ENCODE measurements at regions not wholly inside any gene's neighbourhood (a gene's known extent, or its start where the extent isn't known, plus 50 kb on each side); places are given as distances from the start of the nearest gene placed in this dataset.

DNA sequence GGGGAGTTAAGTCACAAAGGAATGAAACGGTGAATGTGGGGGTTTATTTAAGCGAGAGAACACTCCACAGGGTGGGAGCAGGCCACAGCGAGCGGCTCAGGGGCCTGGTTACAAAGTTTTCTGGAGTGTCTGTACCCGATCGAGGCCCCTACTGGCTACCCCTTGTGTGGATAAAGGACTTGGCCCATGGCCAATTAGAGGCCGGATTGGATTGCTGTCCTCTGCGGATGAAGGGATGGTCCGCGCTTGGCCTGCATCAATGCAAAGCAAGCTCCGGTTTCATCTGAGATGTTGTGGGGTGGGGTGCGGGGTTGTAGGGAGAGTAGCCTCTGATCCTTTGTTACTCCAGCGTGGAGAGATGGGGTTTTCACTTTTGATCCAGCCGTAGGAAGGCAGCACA lies 1574.5 kb upstream of the TENM3 start:
- ChIA-PET POLR2A (no interaction called here), CTCF (no interaction called here)
- H3K4me3 Mint-ChIP-seq (ENCODE audit: unreplicated experiment) = no peak overlapping the region
- BruUV-seq (replicated peaks) = no TSS peak
- DNase-seq = no peak
- H3K4me1 ChIP-seq = no peaks in the 10 kb centered on the region
- H3K4me3 ChIP-seq (ENCODE audit: low read depth, low read length) = no peak overlapping the region
- TF ChIP-seq, protein P1, sequence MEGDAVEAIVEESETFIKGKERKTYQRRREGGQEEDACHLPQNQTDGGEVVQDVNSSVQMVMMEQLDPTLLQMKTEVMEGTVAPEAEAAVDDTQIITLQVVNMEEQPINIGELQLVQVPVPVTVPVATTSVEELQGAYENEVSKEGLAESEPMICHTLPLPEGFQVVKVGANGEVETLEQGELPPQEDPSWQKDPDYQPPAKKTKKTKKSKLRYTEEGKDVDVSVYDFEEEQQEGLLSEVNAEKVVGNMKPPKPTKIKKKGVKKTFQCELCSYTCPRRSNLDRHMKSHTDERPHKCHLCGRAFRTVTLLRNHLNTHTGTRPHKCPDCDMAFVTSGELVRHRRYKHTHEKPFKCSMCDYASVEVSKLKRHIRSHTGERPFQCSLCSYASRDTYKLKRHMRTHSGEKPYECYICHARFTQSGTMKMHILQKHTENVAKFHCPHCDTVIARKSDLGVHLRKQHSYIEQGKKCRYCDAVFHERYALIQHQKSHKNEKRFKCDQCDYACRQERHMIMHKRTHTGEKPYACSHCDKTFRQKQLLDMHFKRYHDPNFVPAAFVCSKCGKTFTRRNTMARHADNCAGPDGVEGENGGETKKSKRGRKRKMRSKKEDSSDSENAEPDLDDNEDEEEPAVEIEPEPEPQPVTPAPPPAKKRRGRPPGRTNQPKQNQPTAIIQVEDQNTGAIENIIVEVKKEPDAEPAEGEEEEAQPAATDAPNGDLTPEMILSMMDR (IDR thresholded peaks at IDR 0.05; ENCODE audit: insufficient read depth in 1 of 2, low read depth in 1 of 2, low read length in 1 of 2, severe bottlenecking in 1 of 2, unreplicated experiment in 1 of 2) = no peak
- no peaks in the 10 kb centered on the region for H3K27me3 Mint-ChIP-seq (ENCODE audit: insufficient read depth, unreplicated experiment)
- intact Hi-C loops (cut with micrococcal nuclease; ENCODE audit: unreplicated experiment) = loop anchor here (5.0 kb wide), 2 partner anchors 159 to 279 kb away; no protein-coding TSS in a partner anchor
- no peaks in the 10 kb centered on the region for H3K9me3 ChIP-seq
- H3K27ac Mint-ChIP-seq (ENCODE audit: unreplicated experiment) = no peak overlapping the region
- no peaks in the 10 kb centered on the region for H3K36me3 ChIP-seq (ENCODE audit: control insufficient read depth, insufficient read depth, low read length)
- H3K36me3 Mint-ChIP-seq (ENCODE audit: insufficient read depth, unreplicated experiment) = no peaks in the 10 kb centered on the region
- H3K4me1 Mint-ChIP-seq (ENCODE audit: low read depth, unreplicated experiment) = no peaks in the 10 kb centered on the region
- no peaks in the 10 kb centered on the region for H3K9me3 Mint-ChIP-seq (ENCODE audit: unreplicated experiment)
- no peaks in the 10 kb centered on the region for H3K27me3 ChIP-seq (replicated peaks; ENCODE audit: control insufficient read depth, insufficient read depth, low read length)

DNA sequence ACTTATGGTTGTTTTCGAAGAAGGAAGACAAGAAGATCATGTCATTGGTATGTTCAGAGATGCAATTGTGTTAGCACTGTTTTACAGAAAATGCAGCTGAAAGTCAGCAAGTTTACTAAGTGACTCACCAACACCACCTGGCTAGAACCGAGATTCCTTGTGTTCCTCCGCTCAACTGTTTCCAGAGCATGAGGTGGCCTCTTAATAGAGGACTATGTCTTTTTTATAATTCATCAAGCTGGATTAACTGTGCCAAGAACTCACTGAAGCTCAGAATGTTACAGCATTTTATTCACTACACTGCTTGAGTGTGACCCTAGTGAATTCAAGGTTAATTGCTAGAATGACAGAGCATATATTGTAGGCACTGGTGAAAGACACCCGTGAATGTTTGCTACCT lies 1573.5 kb upstream of the TENM3 start:
- POLR2A ChIA-PET = no interaction called here
- intact Hi-C loops (cut with micrococcal nuclease; ENCODE audit: unreplicated experiment) = loop anchor here (5.0 kb wide), 2 partner anchors 158 to 278 kb away; no protein-coding TSS in a partner anchor
- Mint-ChIP-seq H3K36me3 (ENCODE audit: insufficient read depth, unreplicated experiment) (no peaks in the 10 kb centered on the region), H3K27ac (ENCODE audit: unreplicated experiment) (no peak overlapping the region), H3K27me3 (ENCODE audit: insufficient read depth, unreplicated experiment) (no peaks in the 10 kb centered on the region), H3K4me3 (ENCODE audit: unreplicated experiment) (no peak overlapping the region), H3K9me3 (ENCODE audit: unreplicated experiment) (no peaks in the 10 kb centered on the region), H3K4me1 (ENCODE audit: low read depth, unreplicated experiment) (no peaks in the 10 kb centered on the region)
- no peaks in the 10 kb centered on the region for H3K9me3 ChIP-seq
- no peak for DNase-seq
- H3K4me3 ChIP-seq (ENCODE audit: low read depth, low read length) = no peak overlapping the region
- CTCF ChIA-PET = no interaction called here
- H3K27me3 ChIP-seq (replicated peaks; ENCODE audit: control insufficient read depth, insufficient read depth, low read length) = no peaks in the 10 kb centered on the region
- no peaks in the 10 kb centered on the region for H3K4me1 ChIP-seq
- BruUV-seq (replicated peaks) = no TSS peak
- TF ChIP-seq, protein P1 (IDR thresholded peaks at IDR 0.05; ENCODE audit: insufficient read depth in 1 of 2, low read depth in 1 of 2, low read length in 1 of 2, severe bottlenecking in 1 of 2, unreplicated experiment in 1 of 2) = no peak
- H3K36me3 ChIP-seq (ENCODE audit: control insufficient read depth, insufficient read depth, low read length) = no peaks in the 10 kb centered on the region

DNA sequence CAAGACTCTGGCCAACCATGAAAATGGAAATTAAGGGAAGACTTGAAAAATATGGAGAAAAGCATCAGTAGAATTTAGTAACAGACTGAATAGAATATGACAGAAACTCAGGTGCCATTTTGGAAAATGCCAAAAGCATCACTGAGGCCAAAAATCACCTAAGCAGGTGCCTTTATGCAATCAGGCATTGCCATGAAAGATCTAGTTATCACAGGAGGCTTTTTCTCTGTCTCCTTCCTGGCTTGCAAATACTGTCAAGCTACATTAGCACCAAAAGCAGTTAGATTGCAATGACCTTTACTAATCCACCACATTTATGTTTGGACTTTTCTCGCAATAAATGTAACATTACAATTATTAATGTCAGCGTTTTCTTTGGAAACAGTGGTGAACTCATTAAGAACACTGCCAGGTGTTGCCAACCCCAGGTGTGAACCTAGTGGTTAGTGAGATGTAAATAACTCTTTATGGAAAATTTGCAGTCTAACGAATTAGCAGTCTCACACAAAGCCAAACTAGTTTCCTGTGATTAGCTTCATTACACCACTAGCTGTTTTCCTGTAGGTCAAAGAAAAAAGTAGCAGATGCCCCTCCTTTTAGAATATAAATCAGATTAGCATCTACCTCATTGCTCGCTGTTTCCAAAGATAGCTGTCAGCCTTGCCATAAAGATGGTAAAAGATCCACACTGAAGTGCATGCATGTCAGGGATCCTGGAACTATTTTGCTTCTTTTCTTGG lies 1568.4 kb upstream of the TENM3 start:
- Mint-ChIP-seq H3K4me1 (ENCODE audit: low read depth, unreplicated experiment) (no peaks in the 10 kb centered on the region), H3K27ac (ENCODE audit: unreplicated experiment) (no peak overlapping the region), H3K9me3 (ENCODE audit: unreplicated experiment) (no peaks in the 10 kb centered on the region), H3K4me3 (ENCODE audit: unreplicated experiment) (no peak overlapping the region), H3K27me3 (ENCODE audit: insufficient read depth, unreplicated experiment) (peaks cover 3% of the 10 kb centered on the region), H3K36me3 (ENCODE audit: insufficient read depth, unreplicated experiment) (no peaks in the 10 kb centered on the region)
- H3K4me3 ChIP-seq (ENCODE audit: low read depth, low read length) = no peak overlapping the region
- no peaks in the 10 kb centered on the region for H3K36me3 ChIP-seq (ENCODE audit: control insufficient read depth, insufficient read depth, low read length)
- DNase-seq = no peak
- intact Hi-C loops (cut with micrococcal nuclease; ENCODE audit: unreplicated experiment) = no loop called here
- H3K4me1 ChIP-seq = no peaks in the 10 kb centered on the region
- H3K27me3 ChIP-seq (replicated peaks; ENCODE audit: control insufficient read depth, insufficient read depth, low read length) = no peaks in the 10 kb centered on the region
- BruUV-seq (replicated peaks) = no TSS peak
- ChIA-PET CTCF (no interaction called here), POLR2A (no interaction called here)
- no peaks in the 10 kb centered on the region for H3K9me3 ChIP-seq
- TF ChIP-seq, protein P1 (IDR thresholded peaks at IDR 0.05; ENCODE audit: insufficient read depth in 1 of 2, low read depth in 1 of 2, low read length in 1 of 2, severe bottlenecking in 1 of 2, unreplicated experiment in 1 of 2) = no peak

Data from Caco-2 (cell line).